Progenitor cell of endocrine pancreas (in vitro differentiated cells): ENCODE measurements at regions not wholly inside any gene's neighbourhood (a gene's known extent, or its start where the extent isn't known, plus 50 kb on each side); places are given as distances from the start of the nearest gene placed in this dataset.

Experiments used
- DNase-seq: peaks from one replicate; pipeline ENCODE4 v3.0.0; 2021; ENCODE audit warnings: low spot score; ENCODE audit not compliant: unreplicated experiment
- H3K27ac Mint-ChIP-seq: 2 replicates; pipeline ENCODE4 v1.8.0; 2021; ENCODE audit warnings: mild to moderate bottlenecking, moderate library complexity, mixed read lengths
- H3K27me3 Mint-ChIP-seq: 2 replicates; pipeline ENCODE4 v1.8.0; 2021; ENCODE audit warnings: mixed read lengths
- H3K36me3 Mint-ChIP-seq: 2 replicates; pipeline ENCODE4 v1.8.0; 2022; ENCODE audit warnings: mixed read lengths; ENCODE audit not compliant: insufficient read depth
- H3K4me1 Mint-ChIP-seq: 2 replicates; pipeline ENCODE4 v1.8.0; 2021; ENCODE audit warnings: low read depth, mixed read lengths
- H3K4me3 Mint-ChIP-seq: 2 replicates; pipeline ENCODE4 v1.8.0; 2021; ENCODE audit warnings: low read depth, mild to moderate bottlenecking, moderate library complexity, mixed read lengths
- H3K9me3 Mint-ChIP-seq: 2 replicates; pipeline ENCODE4 v1.8.0; 2021; ENCODE audit warnings: low read depth, mixed read lengths
- CTCF ChIP-seq: fragments of 200-600 bp; sonication (generic); IDR thresholded peaks from one replicate; pipeline ENCODE4 v1.5.0; 2021; ENCODE audit warnings: antibody characterized with exemption, mild to moderate bottlenecking; ENCODE audit not compliant: unreplicated experiment

- no peaks in the 10 kb centered on the region for H3K27me3 Mint-ChIP-seq
- H3K4me1 Mint-ChIP-seq, result no peaks in the 10 kb centered on the region
- H3K4me3 Mint-ChIP-seq, result no peak overlapping the region
- peaks cover 4% of the 10 kb centered on the region for H3K9me3 Mint-ChIP-seq
- no peak overlapping the region for H3K27ac Mint-ChIP-seq
- peaks cover 1% of the 10 kb centered on the region for H3K36me3 Mint-ChIP-seq
- no peak for TF ChIP-seq CTCF
- no peak for DNase-seq
Observed at GRCh38 chr6:103886951-103887350, 972.8 kb downstream of the HACE1 start.

- Mint-ChIP-seq H3K36me3 (peaks cover 1% of the 10 kb centered on the region), H3K27me3 (no peaks in the 10 kb centered on the region), H3K27ac (no peak overlapping the region), H3K9me3 (peaks cover 8% of the 10 kb centered on the region), H3K4me3 (no peak overlapping the region), H3K4me1 (no peaks in the 10 kb centered on the region)
- DNase-seq, result no peak
- no peak for TF ChIP-seq CTCF
Observed at GRCh38 chr6:103885446-103885845, 974.3 kb downstream of the HACE1 start.

GRCh38 chr6:103879800-103880199 lies 979.9 kb downstream of the HACE1 start:
- H3K4me1 Mint-ChIP-seq, result no peaks in the 10 kb centered on the region
- no peak overlapping the region for H3K27ac Mint-ChIP-seq
- peaks cover 2% of the 10 kb centered on the region for H3K36me3 Mint-ChIP-seq
- no peak for DNase-seq
- no peak overlapping the region for H3K4me3 Mint-ChIP-seq
- TF ChIP-seq CTCF, result no peak
- H3K27me3 Mint-ChIP-seq, result no peaks in the 10 kb centered on the region
- peaks cover 20% of the 10 kb centered on the region for H3K9me3 Mint-ChIP-seq

- DNase-seq, result no peak
- Mint-ChIP-seq H3K27ac (no peak overlapping the region), H3K4me1 (no peaks in the 10 kb centered on the region)
Observed at GRCh38 chr6:103875221-103875620, 984.5 kb downstream of the HACE1 start.

GRCh38 chr6:103874575-103874974 lies 985.1 kb downstream of the HACE1 start:
- no peaks in the 10 kb centered on the region for H3K27me3 Mint-ChIP-seq
- no peaks in the 10 kb centered on the region for H3K36me3 Mint-ChIP-seq
- H3K4me1 Mint-ChIP-seq, result no peaks in the 10 kb centered on the region
- peaks cover 7% of the 10 kb centered on the region for H3K9me3 Mint-ChIP-seq
- no peak for DNase-seq
- no peak overlapping the region for H3K4me3 Mint-ChIP-seq
- TF ChIP-seq CTCF, result no peak
- H3K27ac Mint-ChIP-seq, result no peak overlapping the region

More at GRCh38 chr6:103875221-103875620, 984.5 kb downstream of the HACE1 start:
- H3K9me3 Mint-ChIP-seq, result peaks cover 10% of the 10 kb centered on the region
- H3K36me3 Mint-ChIP-seq, result no peaks in the 10 kb centered on the region
- H3K4me3 Mint-ChIP-seq, result no peak overlapping the region
- no peak for TF ChIP-seq CTCF
- H3K27me3 Mint-ChIP-seq, result no peaks in the 10 kb centered on the region
